Fibroblast of mammary gland (primary cell): ENCODE measurements at regions not wholly inside any gene's neighbourhood (a gene's known extent, or its start where the extent isn't known, plus 50 kb on each side); places are given as distances from the start of the nearest gene placed in this dataset.

Experiments
- DNase-seq: peaks from one replicate; pipeline ENCODE4 v3.0.0-alpha.2; 2010; ENCODE audit warnings: low read depth
- H3K4me3 ChIP-seq: 2 replicates; pipeline ENCODE4 v1.5.1; 2011; ENCODE audit warnings: low read depth, mild to moderate bottlenecking, low read length, moderate library complexity; ENCODE audit not compliant: control insufficient read depth
- TF ChIP-seq, protein P1 (sequence below): conservative IDR thresholded peaks from 2 replicates; pipeline ENCODE4 v1.5.1; 2011; ENCODE audit warnings: low read depth, low read length, inconsistent platforms; ENCODE audit not compliant: control insufficient read depth, insufficient read depth

DNA sequence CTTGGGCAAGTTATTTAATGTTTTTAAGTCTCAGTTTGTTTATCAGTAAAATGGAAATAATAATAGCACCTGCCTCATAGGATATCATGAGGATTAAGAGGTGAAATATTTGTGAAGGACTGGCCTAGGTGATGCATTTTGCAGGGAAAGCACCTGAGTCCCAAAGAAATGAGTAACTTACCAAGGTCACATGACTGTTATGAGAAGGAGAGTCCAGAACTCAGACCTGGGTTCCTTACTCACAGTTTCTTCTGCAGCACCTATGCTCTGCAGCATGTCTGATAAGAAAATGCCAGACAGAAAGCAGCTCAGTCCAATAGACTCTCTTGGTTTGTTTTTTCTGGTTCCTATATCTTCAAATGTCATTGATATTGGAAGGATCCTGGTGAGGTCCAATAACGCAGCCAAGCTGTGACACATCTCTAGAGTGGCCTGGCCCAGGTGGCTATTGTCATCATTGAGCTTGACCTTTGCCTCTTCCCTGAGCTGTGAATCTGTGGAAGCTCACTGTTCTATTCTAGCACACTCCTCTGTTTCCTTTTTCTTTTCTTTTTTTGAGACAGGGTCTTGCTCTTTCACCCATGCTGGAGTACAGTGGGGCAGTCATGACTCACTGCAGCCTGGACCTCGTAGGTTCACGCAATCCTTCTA is 174.7 kb upstream of the NAV2 start:
- H3K4me3 ChIP-seq = no peak overlapping the region
- no peak for DNase-seq

DNA sequence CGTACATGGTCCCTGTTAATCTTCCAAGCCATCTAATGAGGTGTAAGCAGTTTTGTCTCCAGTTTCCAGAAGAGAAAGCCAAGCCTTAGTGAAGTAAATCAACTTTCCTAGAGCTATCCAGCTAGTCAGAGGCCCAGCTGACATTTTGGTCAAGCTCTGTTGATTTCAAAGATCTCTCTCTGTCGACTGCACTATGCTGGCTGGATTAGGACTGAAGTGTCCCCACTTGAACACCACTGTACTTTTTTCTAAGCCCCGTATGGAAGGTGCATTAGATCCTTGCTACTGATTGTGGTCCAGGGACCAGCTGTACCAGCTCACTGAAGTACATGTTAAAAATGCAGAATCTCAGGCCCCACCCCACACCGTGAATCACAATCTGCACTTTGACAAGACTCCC is 176.5 kb upstream of the NAV2 start:
- DNase-seq = no peak
- no peak overlapping the region for H3K4me3 ChIP-seq
- TF ChIP-seq, protein P1, sequence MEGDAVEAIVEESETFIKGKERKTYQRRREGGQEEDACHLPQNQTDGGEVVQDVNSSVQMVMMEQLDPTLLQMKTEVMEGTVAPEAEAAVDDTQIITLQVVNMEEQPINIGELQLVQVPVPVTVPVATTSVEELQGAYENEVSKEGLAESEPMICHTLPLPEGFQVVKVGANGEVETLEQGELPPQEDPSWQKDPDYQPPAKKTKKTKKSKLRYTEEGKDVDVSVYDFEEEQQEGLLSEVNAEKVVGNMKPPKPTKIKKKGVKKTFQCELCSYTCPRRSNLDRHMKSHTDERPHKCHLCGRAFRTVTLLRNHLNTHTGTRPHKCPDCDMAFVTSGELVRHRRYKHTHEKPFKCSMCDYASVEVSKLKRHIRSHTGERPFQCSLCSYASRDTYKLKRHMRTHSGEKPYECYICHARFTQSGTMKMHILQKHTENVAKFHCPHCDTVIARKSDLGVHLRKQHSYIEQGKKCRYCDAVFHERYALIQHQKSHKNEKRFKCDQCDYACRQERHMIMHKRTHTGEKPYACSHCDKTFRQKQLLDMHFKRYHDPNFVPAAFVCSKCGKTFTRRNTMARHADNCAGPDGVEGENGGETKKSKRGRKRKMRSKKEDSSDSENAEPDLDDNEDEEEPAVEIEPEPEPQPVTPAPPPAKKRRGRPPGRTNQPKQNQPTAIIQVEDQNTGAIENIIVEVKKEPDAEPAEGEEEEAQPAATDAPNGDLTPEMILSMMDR = no peak

More for the DNA sequence above, 174.7 kb upstream of the NAV2 start:
- TF ChIP-seq, protein P1 = no peak

DNA sequence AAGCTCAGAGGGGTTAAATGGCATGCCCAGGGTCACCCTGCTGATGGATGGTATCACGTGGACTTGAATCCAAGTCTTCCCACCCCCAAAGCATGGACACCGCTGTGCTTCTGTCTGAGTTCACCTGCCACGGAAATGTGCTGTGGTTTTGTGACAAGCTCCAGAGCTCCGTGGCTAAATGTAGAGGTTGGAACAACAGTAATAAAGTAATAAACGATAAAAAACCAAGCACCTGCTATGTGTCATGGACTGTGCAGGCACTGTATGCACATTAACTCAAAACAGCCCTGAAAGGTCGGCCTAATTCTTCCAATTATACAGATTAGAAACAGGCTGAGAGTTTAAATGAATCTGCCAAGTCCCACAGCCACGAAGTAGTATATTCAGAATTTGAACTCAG is 182.1 kb upstream of the NAV2 start:
- TF ChIP-seq, protein P1 = no peak
- no peak for DNase-seq
- no peak overlapping the region for H3K4me3 ChIP-seq

DNA sequence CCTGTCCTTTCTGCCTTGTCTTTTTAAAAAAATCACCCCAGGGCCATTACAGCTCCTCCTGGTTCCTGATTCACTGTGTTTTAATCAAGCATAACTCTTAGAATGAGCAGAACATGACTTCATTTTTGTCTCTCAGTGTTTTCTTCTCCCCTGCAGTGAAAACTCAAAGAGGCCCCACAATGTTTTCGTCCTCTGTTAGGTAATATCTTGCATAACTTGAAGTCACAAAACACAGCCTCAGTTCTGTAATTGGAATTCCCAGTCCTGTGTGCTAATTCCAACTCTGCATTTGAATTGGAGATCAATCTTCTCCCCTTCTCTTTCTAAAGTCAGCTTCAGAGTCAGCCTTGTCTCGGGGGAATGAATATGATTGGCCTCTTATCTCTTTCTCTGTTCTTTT is 186.5 kb upstream of the NAV2 start:
- TF ChIP-seq, protein P1 = no peak
- DNase-seq = no peak
- H3K4me3 ChIP-seq = no peak overlapping the region

DNA sequence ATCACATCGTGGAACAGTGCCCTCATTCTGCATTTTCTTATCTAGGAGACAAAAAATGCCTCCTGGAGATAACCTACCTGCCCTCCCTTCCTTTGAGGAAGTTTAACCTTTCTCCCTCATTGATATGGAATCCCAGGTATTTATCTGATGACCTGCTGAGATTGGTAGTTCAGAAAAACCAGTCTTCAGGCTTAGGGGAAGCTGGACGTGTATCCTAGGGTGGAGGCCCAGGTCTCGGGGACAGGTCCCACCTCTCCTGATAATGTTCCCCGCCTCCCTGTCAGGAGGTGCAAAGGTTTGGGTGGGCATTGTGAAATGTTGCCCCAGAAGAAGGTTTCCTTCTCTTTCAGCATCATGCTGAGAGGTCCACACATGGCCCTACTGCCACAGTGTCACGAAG is 186.9 kb upstream of the NAV2 start:
- DNase-seq = no peak
- no peak overlapping the region for H3K4me3 ChIP-seq
- TF ChIP-seq, protein P1 = no peak

DNA sequence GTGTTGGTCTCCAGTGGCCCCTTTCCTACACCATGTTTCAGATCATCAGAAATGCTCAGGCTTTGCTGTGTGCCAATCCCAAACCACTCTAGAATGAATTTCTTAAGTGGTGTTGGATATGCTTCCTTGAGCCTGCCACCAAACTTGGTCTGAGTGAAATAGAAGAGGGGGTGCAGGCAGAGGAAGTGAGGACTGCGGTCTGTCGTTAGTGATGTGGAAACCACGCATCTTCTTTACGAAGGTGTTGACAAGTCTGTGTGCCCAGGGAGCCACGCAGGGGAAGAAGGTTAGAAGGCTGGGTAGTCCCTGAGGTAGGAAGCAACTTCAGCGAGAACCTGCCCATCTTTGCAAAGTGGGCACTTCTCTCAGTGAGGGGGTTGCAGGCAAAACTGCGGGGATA is 187.4 kb upstream of the NAV2 start:
- H3K4me3 ChIP-seq = no peak overlapping the region
- TF ChIP-seq, protein P1 = no peak
- DNase-seq = no peak
